ENCODE measurements at regions not wholly inside any gene's neighbourhood (a gene's known extent, or its start where the extent isn't known, plus 50 kb on each side); places are given as distances from the start of the nearest gene placed in this dataset.

DNA sequence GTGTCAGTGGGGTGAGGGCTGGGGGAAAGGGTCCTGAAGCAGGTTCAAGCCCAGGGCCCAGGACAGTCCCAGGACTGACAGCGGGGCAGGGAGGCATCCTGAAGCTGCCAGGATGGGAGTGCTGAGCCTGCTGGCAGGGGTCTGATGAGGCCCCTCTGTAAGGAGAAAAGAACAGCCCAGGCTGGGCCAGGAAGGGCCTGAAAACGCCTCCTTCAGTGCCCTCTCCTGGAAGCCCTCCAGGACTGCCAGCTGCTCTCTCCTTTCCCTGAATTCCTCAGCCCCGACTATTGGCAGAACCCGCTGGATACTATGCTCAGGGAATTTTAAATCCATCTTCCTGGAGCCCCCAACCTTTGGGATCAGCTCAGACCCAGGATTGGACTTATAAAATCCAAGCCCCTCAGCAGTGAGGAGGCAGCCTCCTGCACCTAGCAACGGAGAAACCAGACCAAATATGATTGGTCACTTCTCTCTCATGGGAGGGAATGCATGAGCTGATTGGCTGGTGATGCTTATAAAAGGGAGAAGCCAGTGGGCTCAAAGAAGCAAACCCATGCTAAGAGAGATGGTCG lies 203.5 kb upstream of the LINGO1 start:
- no peaks in the 10 kb centered on the region for H4K20me1 ChIP-seq (ENCODE audit: insufficient read depth)
- H3K9me2 ChIP-seq (ENCODE audit: insufficient read depth, low read length), result no peaks in the 10 kb centered on the region
- no peak overlapping the region for H2AFZ ChIP-seq (ENCODE audit: low read depth, low read length)
- H3K9me3 ChIP-seq (ENCODE audit: low read length), result no peaks in the 10 kb centered on the region
- no peak overlapping the region for H3K27ac ChIP-seq (ENCODE audit: low read length)
- TF ChIP-seq SMC3 (conservative IDR thresholded peaks at IDR 0.05; ENCODE audit: poor library complexity) (no peak), EZH2 (IDR thresholded peaks at IDR 0.05; ENCODE audit: borderline replicate concordance, insufficient read depth, low read length, poor library complexity, severe bottlenecking) (no peak), RAD21 (conservative IDR thresholded peaks at IDR 0.05) (no peak), EP300 (conservative IDR thresholded peaks at IDR 0.05; ENCODE audit: poor library complexity, severe bottlenecking) (no peak), CTCF (IDR thresholded peaks at IDR 0.05; ENCODE audit: poor library complexity, severe bottlenecking) (no peak), POLR2AphosphoS5 (IDR thresholded peaks at IDR 0.05) (no peak), MXI1 (conservative IDR thresholded peaks at IDR 0.05; ENCODE audit: poor library complexity, severe bottlenecking) (no peak), TAF1 (IDR thresholded peaks at IDR 0.05; ENCODE audit: low read depth) (no peak)
- TF ChIP-seq, protein P1, sequence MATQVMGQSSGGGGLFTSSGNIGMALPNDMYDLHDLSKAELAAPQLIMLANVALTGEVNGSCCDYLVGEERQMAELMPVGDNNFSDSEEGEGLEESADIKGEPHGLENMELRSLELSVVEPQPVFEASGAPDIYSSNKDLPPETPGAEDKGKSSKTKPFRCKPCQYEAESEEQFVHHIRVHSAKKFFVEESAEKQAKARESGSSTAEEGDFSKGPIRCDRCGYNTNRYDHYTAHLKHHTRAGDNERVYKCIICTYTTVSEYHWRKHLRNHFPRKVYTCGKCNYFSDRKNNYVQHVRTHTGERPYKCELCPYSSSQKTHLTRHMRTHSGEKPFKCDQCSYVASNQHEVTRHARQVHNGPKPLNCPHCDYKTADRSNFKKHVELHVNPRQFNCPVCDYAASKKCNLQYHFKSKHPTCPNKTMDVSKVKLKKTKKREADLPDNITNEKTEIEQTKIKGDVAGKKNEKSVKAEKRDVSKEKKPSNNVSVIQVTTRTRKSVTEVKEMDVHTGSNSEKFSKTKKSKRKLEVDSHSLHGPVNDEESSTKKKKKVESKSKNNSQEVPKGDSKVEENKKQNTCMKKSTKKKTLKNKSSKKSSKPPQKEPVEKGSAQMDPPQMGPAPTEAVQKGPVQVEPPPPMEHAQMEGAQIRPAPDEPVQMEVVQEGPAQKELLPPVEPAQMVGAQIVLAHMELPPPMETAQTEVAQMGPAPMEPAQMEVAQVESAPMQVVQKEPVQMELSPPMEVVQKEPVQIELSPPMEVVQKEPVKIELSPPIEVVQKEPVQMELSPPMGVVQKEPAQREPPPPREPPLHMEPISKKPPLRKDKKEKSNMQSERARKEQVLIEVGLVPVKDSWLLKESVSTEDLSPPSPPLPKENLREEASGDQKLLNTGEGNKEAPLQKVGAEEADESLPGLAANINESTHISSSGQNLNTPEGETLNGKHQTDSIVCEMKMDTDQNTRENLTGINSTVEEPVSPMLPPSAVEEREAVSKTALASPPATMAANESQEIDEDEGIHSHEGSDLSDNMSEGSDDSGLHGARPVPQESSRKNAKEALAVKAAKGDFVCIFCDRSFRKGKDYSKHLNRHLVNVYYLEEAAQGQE (IDR thresholded peaks at IDR 0.05; ENCODE audit: borderline replicate concordance), result no peak
- no peaks in the 10 kb centered on the region for H3K79me2 ChIP-seq (replicated peaks; ENCODE audit: insufficient read depth, low read length)
- H3K9ac ChIP-seq (ENCODE audit: low read length), result no peak overlapping the region
- H3K4me2 ChIP-seq (ENCODE audit: low read length), result no peak overlapping the region
- no peaks in the 10 kb centered on the region for H3K36me3 ChIP-seq (ENCODE audit: insufficient read depth, low read length)
- H3K27me3 ChIP-seq (ENCODE audit: insufficient read depth, low read depth, low read length), result no peaks in the 10 kb centered on the region
- no peak overlapping the region for H3K4me3 ChIP-seq (ENCODE audit: low read length)
- no peaks in the 10 kb centered on the region for H3F3A ChIP-seq (ENCODE audit: insufficient read depth, low read length, poor library complexity, severe bottlenecking)

GRCh38 chr15:77834276-77834990 lies 201.7 kb upstream of the LINGO1 start:
- TF ChIP-seq, protein P1 (IDR thresholded peaks at IDR 0.05; ENCODE audit: borderline replicate concordance), result no peak
- TF ChIP-seq SMC3 (conservative IDR thresholded peaks at IDR 0.05; ENCODE audit: poor library complexity) (no peak), MXI1 (conservative IDR thresholded peaks at IDR 0.05; ENCODE audit: poor library complexity, severe bottlenecking) (no peak), CTCF (IDR thresholded peaks at IDR 0.05; ENCODE audit: poor library complexity, severe bottlenecking) (no peak), POLR2AphosphoS5 (IDR thresholded peaks at IDR 0.05) (no peak), EP300 (conservative IDR thresholded peaks at IDR 0.05; ENCODE audit: poor library complexity, severe bottlenecking) (no peak), TAF1 (IDR thresholded peaks at IDR 0.05; ENCODE audit: low read depth) (no peak), EZH2 (IDR thresholded peaks at IDR 0.05; ENCODE audit: borderline replicate concordance, insufficient read depth, low read length, poor library complexity, severe bottlenecking) (no peak), RAD21 (conservative IDR thresholded peaks at IDR 0.05) (no peak)
- no peaks in the 10 kb centered on the region for H3F3A ChIP-seq (ENCODE audit: insufficient read depth, low read length, poor library complexity, severe bottlenecking)
- no peaks in the 10 kb centered on the region for H4K20me1 ChIP-seq (ENCODE audit: insufficient read depth)
- H3K27me3 ChIP-seq (ENCODE audit: insufficient read depth, low read depth, low read length), result no peaks in the 10 kb centered on the region
- H3K9ac ChIP-seq (ENCODE audit: low read length), result no peak overlapping the region
- H2AFZ ChIP-seq (ENCODE audit: low read depth, low read length), result no peak overlapping the region
- H3K9me2 ChIP-seq (ENCODE audit: insufficient read depth, low read length), result no peaks in the 10 kb centered on the region
- no peak overlapping the region for H3K4me3 ChIP-seq (ENCODE audit: low read length)
- no peak overlapping the region for H3K27ac ChIP-seq (ENCODE audit: low read length)
- H3K36me3 ChIP-seq (ENCODE audit: insufficient read depth, low read length), result no peaks in the 10 kb centered on the region
- H3K4me2 ChIP-seq (ENCODE audit: low read length), result no peak overlapping the region
- no peaks in the 10 kb centered on the region for H3K9me3 ChIP-seq (ENCODE audit: low read length)
- no peaks in the 10 kb centered on the region for H3K79me2 ChIP-seq (replicated peaks; ENCODE audit: insufficient read depth, low read length)

All from neural cell (in vitro differentiated cells).